ENCODE measurements at regions not wholly inside any gene's neighbourhood (a gene's known extent, or its start where the extent isn't known, plus 50 kb on each side); places are given as distances from the start of the nearest gene placed in this dataset.

GRCh38 chr16:54455030-54455725 lies 168.6 kb upstream of the IRX3 start:
- H3K4me3 ChIP-seq (ENCODE audit: low read length) = no peak overlapping the region

DNA sequence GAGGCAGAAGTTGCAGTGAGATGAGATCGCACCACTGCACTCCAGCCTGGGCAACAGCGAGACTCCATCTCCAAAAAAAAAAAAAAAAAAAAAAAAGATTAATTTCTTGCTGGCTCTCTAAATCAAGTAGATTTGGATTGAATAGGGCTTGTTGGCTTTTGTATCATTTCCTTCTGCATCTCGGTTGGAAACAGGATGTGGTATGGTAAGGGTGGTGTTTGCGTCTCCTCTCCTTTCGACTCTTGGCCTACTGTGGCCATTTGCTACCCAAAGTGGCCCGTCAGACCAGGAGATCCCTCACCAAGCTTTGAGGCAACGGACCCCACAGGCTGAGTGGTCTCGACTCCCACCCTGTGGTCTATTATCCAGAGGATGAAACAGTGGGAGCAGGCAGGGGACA lies 168.0 kb upstream of the IRX3 start:
- no peaks in the 10 kb centered on the region for H3K79me2 ChIP-seq (replicated peaks; ENCODE audit: insufficient read depth, low read length)
- H3K9me3 ChIP-seq (ENCODE audit: low read length) = no peaks in the 10 kb centered on the region
- no peak overlapping the region for H3K4me2 ChIP-seq (ENCODE audit: low read length)
- TF ChIP-seq REST (IDR thresholded peaks at IDR 0.05; ENCODE audit: borderline replicate concordance) (no peak), MXI1 (conservative IDR thresholded peaks at IDR 0.05; ENCODE audit: poor library complexity, severe bottlenecking) (no peak), POLR2AphosphoS5 (IDR thresholded peaks at IDR 0.05) (no peak), RAD21 (conservative IDR thresholded peaks at IDR 0.05) (no peak), CTCF (IDR thresholded peaks at IDR 0.05; ENCODE audit: poor library complexity, severe bottlenecking) (no peak), SMC3 (conservative IDR thresholded peaks at IDR 0.05; ENCODE audit: poor library complexity) (no peak)
- H3K27ac ChIP-seq (ENCODE audit: low read length) = no peak overlapping the region
- peaks cover 17% of the 10 kb centered on the region for H3K27me3 ChIP-seq (ENCODE audit: insufficient read depth, low read depth, low read length)
- H3K9me2 ChIP-seq (ENCODE audit: insufficient read depth, low read length) = no peaks in the 10 kb centered on the region
- H4K20me1 ChIP-seq (ENCODE audit: insufficient read depth) = no peaks in the 10 kb centered on the region
- H3F3A ChIP-seq (ENCODE audit: insufficient read depth, low read length, poor library complexity, severe bottlenecking) = no peaks in the 10 kb centered on the region
- no peak overlapping the region for H3K4me3 ChIP-seq (ENCODE audit: low read length)
- no peaks in the 10 kb centered on the region for H3K36me3 ChIP-seq (ENCODE audit: insufficient read depth, low read length)
- no peak overlapping the region for H3K9ac ChIP-seq (ENCODE audit: low read length)
- no peak overlapping the region for H2AFZ ChIP-seq (ENCODE audit: low read depth, low read length)

More at GRCh38 chr16:54455030-54455725, 168.6 kb upstream of the IRX3 start:
- Histone ChIP-seq H2AFZ (ENCODE audit: low read depth, low read length) (no peak overlapping the region), H3K4me2 (ENCODE audit: low read length) (peak overlapping the region; percentile 16), H3K9ac (ENCODE audit: low read length) (no peak overlapping the region), H3K27me3 (ENCODE audit: insufficient read depth, low read depth, low read length) (peaks cover 17% of the 10 kb centered on the region), H3K9me2 (ENCODE audit: insufficient read depth, low read length) (no peaks in the 10 kb centered on the region), H3K79me2 (replicated peaks; ENCODE audit: insufficient read depth, low read length) (no peaks in the 10 kb centered on the region), H3F3A (ENCODE audit: insufficient read depth, low read length, poor library complexity, severe bottlenecking) (no peaks in the 10 kb centered on the region), H3K36me3 (ENCODE audit: insufficient read depth, low read length) (no peaks in the 10 kb centered on the region), H3K9me3 (ENCODE audit: low read length) (no peaks in the 10 kb centered on the region), H3K27ac (ENCODE audit: low read length) (no peak overlapping the region), H4K20me1 (ENCODE audit: insufficient read depth) (no peaks in the 10 kb centered on the region)
- TF ChIP-seq SMC3 (conservative IDR thresholded peaks at IDR 0.05; ENCODE audit: poor library complexity) (no peak), EZH2 (IDR thresholded peaks at IDR 0.05; ENCODE audit: borderline replicate concordance, insufficient read depth, low read length, poor library complexity, severe bottlenecking) (no peak), REST (IDR thresholded peaks at IDR 0.05; ENCODE audit: borderline replicate concordance) (no peak)
